ENCODE measurements at regions not wholly inside any gene's neighbourhood (a gene's known extent, or its start where the extent isn't known, plus 50 kb on each side); places are given as distances from the start of the nearest gene placed in this dataset.

GRCh38 chr12:97257726-97258125, 204.9 kb upstream of the RMST start:
- TF ChIP-seq CTCF (IDR thresholded peaks at IDR 0.05) (no peak), REST (IDR thresholded peaks at IDR 0.05; ENCODE audit: insufficient read depth in 1 of 2, low read depth in 2 of 2, low read length in 1 of 2) (no peak)

All from Panc1 (cell line).